ENCODE measurements at regions not wholly inside any gene's neighbourhood (a gene's known extent, or its start where the extent isn't known, plus 50 kb on each side); places are given as distances from the start of the nearest gene placed in this dataset.

DNA sequence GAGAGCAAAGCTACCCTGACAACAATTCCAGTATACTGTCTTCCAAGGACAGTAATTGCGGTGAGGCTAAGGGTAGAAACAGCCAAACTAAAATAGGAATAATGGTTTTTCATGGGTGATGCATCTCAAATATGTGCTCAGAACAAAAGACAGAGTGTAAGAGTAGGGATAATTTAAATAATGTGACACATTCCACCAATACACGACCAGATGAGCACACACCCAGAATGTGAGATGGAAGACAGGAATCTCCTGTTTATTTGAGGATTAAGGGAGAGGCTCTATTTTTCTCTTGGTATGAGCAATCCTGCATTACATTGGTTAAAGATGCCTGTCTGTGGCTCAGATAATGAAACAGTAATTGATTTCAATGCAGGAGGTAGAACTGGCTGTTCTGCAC lies 292.9 kb upstream of the ZFP64 start:
- DNase-seq (ENCODE audit: low spot score): peak; percentile 6

GRCh38 chr20:52483382-52483781 lies 291.8 kb upstream of the ZFP64 start:
- no peak for DNase-seq (ENCODE audit: low spot score)

DNA sequence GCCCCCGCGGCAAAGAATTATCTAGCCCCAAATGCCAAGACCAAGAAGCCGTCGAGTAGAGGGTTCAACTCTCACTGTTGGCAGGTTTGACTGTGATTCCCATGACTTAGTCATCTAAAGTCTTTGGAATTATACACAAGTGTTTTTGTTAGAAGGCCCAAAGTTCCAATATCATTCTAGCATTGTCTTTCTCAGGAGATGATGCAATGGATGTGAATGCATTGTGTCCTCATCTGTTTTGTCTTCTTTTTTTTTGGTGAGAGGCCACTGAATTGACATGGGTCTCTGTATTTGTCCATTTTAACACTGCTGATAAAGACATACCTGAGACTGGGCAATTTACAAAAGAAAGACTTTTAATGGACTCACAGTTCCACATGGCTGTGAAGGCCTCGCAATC lies 290.5 kb upstream of the ZFP64 start:
- DNase-seq (ENCODE audit: low spot score): no peak

- DNase-seq (ENCODE audit: low spot score): no peak
These were observed 289.9 kb upstream of the ZFP64 start for GRCh38 chr20:52481443-52481842.

DNA sequence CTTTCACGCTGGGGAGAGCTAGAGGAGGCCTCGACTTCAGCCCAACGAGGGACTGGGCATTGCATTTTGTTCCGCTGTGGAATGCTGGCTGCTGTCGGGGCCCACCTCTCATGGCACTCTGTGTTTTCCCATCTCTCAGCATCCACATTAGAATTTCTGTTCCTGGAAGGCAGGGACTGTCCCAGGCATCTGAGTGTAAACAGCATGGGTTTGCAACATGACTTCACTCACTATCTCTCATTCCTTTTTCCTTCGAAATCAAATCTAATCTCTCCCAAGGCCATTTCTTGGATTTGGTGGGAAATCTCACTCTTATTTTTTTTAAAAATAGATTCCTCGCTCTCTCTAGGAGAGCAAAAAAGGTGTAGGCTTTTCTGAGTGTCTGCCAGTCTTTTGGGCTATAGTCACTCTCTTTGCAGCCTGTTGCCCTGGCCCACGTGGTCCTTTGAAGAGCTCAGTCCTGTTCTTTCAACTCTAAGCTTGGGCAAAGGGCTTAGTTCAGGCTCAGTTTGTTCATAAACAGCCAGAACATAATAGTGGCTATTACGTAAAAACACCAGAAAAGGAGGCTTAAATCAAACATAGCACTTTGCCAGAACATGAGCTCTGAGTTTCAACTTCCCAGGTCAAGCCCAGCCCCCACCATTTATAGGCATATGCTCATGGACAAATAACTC lies 284.6 kb upstream of the ZFP64 start:
- no peak for DNase-seq (ENCODE audit: low spot score)

GRCh38 chr20:52473186-52473585 lies 281.6 kb upstream of the ZFP64 start:
- DNase-seq (ENCODE audit: low spot score): no peak

DNA sequence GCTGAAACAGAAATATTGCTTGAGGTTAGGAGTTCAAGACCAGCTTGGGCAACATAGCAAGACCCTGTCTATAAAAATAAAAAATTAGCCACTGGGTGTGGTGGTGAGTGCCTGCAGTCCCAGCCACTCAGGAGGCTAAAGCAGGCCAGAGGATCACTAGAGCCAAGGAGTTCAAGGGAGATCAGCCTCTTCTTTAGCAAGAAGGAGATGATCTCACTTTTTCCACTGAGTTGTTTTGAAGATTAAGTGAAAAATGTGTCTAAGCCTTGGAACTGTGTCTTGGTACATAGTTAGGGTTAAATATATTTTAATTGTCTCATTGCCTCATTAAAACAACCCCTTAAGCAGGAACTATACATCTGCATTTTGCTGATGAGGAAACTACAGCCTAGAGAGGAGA lies 279.0 kb upstream of the ZFP64 start:
- DNase-seq (ENCODE audit: low spot score): no peak

- no peak for DNase-seq (ENCODE audit: low spot score)
These were observed 277.5 kb upstream of the ZFP64 start for GRCh38 chr20:52469128-52469527.

DNA sequence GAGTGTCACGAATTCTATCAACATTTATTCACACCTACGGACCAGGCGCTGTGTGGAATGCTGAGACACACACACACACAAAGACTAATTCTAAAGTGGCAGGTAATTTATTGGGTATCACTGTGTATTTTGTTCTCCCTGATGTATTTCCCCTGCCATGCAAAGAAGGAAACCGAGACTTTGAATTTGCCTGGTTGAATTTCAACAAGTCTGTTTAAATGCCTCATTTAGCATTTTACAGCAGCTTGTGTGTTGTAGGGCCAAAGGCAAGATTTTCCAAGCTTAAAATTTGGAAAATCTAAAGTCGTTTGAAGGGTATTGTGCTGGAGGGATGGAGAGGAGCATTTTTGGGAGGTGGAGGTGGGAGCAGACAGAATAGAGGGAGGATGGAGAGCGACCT lies 274.4 kb upstream of the ZFP64 start:
- no peak for DNase-seq (ENCODE audit: low spot score)

DNA sequence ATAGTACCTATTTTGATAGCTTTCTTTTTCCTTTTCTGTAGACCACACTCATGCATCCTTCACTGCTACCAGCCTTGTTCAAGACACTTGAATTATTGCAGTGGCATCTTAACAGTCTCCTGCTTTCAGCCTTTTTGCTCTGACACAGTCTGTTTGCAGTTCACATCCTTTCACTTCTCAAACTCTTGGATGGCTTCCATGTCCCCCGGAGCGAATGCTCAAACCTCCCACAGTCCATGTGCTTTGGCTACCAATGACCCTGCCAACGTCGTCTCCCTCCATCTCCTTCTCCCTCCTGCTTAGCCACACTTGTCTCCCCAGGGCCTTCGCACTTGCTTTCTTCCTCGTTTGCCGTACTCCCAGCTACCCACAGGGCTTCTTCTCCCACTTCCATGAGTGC lies 270.0 kb upstream of the ZFP64 start:
- no peak for DNase-seq (ENCODE audit: low spot score)

DNA sequence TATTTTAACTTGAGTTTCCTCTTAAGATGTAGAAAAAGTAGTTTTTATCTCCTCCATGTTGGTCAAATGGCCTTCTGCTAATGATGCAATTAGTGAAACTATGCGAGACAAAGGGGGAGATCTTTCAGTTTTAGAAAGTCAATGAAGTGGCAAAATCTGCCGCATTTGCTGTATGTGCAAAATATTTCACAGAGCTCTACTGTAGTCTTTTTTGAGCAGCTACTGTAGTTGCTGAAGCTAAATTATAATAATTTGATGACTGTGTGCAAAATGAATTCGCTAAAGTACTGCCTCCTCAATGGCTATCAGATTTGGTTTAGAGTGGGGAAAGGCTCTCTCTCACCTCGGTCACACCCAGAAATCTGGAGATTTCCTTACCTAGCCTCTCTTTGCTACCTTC lies 267.6 kb upstream of the ZFP64 start:
- no peak for DNase-seq (ENCODE audit: low spot score)

GRCh38 chr20:52457826-52458225 lies 266.2 kb upstream of the ZFP64 start:
- no peak for DNase-seq (ENCODE audit: low spot score)

DNA sequence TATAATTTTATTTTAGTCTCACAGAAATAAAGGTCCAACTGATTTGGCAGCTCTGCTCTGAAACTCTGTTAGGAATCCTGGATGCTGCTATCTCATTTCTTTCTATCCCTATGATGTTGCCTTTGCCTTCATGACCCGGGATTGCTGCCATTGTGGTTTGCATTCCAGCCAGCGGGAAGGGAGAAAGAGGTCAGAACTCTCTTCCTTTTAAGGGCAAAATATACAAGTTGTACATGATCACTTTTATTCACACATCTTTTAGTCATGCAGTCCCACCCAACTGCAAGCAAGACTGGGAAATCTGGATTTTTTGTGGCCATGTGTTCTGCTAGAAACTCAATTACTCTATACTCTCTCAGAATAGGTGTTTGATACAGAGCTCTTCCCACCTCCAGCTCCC lies 263.1 kb upstream of the ZFP64 start:
- DNase-seq (ENCODE audit: low spot score): peak; percentile 10

DNA sequence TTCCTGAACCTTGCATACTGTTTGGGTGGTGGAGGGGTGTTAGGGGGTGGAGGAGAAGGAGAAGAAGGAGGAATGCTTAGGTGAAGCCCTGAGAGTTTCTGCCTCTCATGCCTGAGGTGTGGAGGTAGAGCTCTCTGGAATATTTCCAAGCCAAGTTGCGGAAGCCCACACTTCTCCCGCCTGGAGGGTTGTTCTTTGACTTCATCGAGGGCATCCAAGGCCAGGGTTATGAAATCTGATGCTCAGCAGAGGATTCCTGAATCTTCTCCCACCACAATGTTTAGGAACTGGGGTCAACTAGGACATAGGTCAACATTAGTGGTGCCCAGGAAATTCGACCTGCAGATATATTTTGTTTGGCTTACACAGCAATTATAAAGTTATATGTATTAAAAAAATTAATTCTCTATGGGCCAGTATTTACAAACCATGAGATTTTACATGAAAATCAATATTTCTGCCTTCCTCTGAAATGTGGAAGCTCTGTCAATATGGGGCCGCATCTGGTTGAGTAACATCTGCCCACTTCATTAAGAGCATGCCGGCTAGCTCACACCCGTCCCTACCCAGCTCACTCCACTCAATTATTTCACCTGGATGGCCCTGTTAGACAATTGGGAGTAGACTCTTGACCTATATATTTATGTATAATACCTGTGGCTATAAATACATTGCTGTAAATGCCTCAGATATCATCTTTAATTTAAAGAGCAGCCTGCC lies 257.1 kb upstream of the ZFP64 start:
- DNase-seq (ENCODE audit: low spot score): no peak

GRCh38 chr20:52447225-52447551 lies 255.6 kb upstream of the ZFP64 start:
- no peak for DNase-seq (ENCODE audit: low spot score)

DNA sequence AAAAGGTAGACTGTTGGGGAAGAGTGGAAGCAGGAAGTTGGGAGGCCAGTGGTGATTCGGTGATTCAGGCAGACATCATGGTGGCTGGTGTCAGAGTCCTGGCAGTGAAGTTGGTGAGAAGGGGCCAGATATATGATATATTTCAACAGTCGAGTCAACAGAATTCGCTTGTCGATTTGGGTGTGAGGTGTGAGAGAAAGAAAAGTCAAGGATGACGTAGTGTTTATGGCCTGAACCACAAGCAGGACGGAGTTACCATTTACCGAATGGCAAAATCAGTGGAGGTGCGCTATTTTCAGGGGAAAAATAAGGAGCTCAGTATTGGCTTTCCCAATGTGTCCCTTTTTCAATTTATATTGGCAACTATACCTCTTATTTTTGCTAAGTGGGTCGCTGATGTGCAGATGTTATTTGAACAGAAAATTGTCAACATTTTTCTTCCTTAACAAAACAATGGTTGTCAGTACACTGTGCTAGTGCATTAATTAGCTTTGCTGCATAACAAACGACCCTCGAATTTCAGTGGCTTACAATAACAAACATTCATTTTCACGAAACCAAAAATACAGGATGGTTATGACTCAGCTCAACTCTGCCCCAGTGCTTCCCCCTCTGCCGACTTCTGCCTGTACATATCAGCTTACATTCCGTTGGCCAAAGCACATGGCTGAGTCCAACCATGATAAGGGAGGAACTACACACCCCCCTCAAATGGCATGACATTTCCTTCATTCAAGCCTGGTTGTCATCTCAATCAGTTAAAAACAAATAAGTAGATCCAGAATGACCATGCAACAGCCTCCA lies 255.0 kb upstream of the ZFP64 start:
- DNase-seq (ENCODE audit: low spot score): no peak

DNA sequence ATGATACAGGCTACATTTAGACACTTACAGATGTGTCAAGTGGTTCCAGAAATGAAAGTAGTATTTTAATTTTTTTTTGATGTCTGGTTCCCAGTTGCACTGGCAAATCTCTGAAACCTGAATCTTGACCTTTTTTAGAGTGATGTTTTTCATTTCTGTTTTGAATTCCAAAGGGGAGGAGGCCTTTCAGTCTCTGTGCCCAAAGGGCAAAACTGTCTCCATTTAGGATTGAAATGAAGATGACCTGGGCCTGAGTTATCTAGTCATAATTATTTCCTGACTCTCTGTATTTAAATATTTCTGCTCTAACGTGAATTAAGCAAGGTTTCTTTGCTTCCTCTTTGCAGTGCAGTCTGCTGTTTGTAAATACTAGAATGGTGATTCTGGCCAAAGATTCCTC lies 252.9 kb upstream of the ZFP64 start:
- DNase-seq (ENCODE audit: low spot score): no peak

- no peak for DNase-seq (ENCODE audit: low spot score)
These were observed 252.3 kb upstream of the ZFP64 start for GRCh38 chr20:52443874-52444273.

- no peak for DNase-seq (ENCODE audit: low spot score)
These were observed 250.1 kb upstream of the ZFP64 start for GRCh38 chr20:52441710-52442109.

GRCh38 chr20:52439375-52439774 lies 247.8 kb upstream of the ZFP64 start:
- DNase-seq (ENCODE audit: low spot score): no peak

DNA sequence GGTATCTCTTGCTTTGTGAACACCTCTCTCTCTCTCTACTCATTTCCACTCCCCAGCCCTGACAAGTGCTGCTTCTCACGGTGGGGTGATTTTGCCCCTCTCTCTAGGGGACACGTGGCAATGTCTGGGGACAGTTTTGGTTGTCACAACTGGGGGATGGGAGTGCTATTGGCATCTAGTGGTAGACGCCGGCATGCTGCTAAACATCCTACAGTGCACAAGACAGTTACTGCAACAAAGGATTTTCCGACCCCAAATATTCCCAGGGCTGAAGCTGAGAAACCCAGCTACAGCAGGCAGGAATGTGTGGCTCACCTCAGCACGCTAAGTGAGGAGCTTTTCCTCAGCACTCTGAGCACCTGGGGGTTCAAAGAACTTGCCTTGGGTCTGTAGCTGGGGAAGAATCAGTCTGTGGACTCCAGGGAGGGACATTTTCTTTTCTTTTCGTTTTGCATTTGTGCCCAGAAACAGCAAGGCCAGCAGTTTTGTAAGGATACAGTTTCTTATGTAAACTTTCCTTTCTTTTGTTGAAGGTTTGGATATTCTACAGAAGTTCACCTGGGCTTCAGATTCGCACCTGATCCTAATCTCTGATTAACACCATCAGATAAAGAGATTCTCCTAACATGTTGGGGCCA lies 246.9 kb upstream of the ZFP64 start:
- DNase-seq (ENCODE audit: low spot score): no peak

DNA sequence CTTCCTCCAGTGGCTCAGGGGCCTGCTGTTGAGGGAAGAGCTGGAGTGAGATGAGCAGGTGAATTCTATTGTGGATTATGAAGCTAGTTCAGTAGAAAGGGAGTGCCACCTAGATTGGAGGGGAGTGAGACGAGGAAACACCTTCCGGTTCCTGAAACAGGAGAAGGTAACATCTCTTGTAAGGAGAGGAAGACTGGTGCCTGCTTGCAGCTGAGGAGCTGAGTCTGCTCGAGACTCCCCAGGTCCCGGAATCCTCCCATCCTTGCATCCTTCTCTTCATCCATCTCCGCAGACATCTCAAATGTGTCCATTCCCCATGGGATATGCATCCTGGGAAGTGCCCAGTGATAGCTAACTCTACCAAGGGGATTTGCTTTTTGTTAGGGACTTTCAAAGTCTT lies 242.9 kb upstream of the ZFP64 start:
- no peak for DNase-seq (ENCODE audit: low spot score)

DNA sequence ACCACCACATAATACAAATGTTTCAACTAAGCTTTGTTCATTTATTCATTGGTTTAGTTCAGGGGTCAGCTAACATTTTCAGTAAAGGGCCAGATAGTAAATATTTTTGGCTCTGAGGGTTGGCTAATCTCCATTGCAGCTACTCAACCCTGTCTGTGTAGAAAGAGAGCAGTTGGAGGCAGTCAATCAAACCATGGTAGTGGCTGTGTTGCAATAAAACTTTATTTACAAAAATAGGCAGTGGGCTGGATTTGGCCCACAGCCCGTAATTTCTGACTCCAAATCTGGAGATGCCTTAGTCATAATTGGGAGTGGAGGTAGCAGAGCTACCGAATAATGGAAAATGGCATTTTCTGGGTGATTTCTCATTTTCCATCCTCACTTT lies 242.5 kb upstream of the ZFP64 start:
- no peak for DNase-seq (ENCODE audit: low spot score)
